Liver (tissue), 8 donors: ENCODE measurements at regions not wholly inside any gene's neighbourhood (a gene's known extent, or its start where the extent isn't known, plus 50 kb on each side); places are given as distances from the start of the nearest gene placed in this dataset.

ENCODE experiments used
- DNase-seq: peaks from one replicate; pipeline ENCODE4 v3.0.0-alpha.2; 2017; ENCODE audit warnings: low spot score
- H3K27ac ChIP-seq, 2 donors: one replicate each; pipeline ENCODE4 v1.7.0; 2013; ENCODE audit warnings: inconsistent platforms in 2 of 2, low read length in 2 of 2, control low read depth in 1 of 2, low read depth in 1 of 2, mild to moderate bottlenecking in 1 of 2
- H3K27me3 ChIP-seq, 4 donors: one replicate each; pipeline versions ENCODE4 v1.6.1 to v1.7.0; 2013; ENCODE audit warnings: low read length in 3 of 4, inconsistent platforms in 1 of 4, mild to moderate bottlenecking in 1 of 4, moderate library complexity in 1 of 4; ENCODE audit not compliant: control insufficient read depth in 4 of 4, insufficient read depth in 4 of 4
- H3K36me3 ChIP-seq, 4 donors: one replicate each; pipeline versions ENCODE4 v1.6.1 to v1.7.0; 2013; ENCODE audit warnings: low read length in 3 of 4, mild to moderate bottlenecking in 3 of 4, low read depth in 1 of 4, moderate library complexity in 1 of 4; ENCODE audit not compliant: control insufficient read depth in 4 of 4, insufficient read depth in 3 of 4
- H3K4me1 ChIP-seq, 4 donors: one replicate each; pipeline versions ENCODE4 v1.6.1 to v1.7.0; 2013; ENCODE audit warnings: low read length in 3 of 4, mild to moderate bottlenecking in 3 of 4, moderate library complexity in 1 of 4; ENCODE audit not compliant: control insufficient read depth in 4 of 4, insufficient read depth in 4 of 4
- H3K4me3 ChIP-seq, 3 donors: one replicate each; pipeline versions ENCODE4 v1.6.1 to v1.7.0; 2013; ENCODE audit warnings: low read length in 3 of 3, control low read depth in 1 of 3, low read depth in 1 of 3, mild to moderate bottlenecking in 1 of 3
- H3K9ac ChIP-seq, 2 donors: one replicate each; pipeline ENCODE4 v1.7.0; 2013; ENCODE audit warnings: low read length in 2 of 2, mild to moderate bottlenecking in 2 of 2, moderate library complexity in 2 of 2, control low read depth in 1 of 2, low read depth in 1 of 2
- H3K9me3 ChIP-seq, 4 donors: one replicate each; pipeline versions ENCODE4 v1.6.1 to v1.7.0; 2013; ENCODE audit warnings: low read length in 3 of 4; ENCODE audit not compliant: control insufficient read depth in 4 of 4
- ATF3 ChIP-seq: IDR thresholded peaks from 2 replicates; pipeline ENCODE4 v1.6.1; 2016; ENCODE audit warnings: antibody characterized with exemption
- CTCF ChIP-seq: fragments of 150-350 bp; IDR thresholded peaks from 2 replicates; pipeline ENCODE4 v1.5.1; 2017; ENCODE audit warnings: improper control_type of control experiment, low read depth, low read length; ENCODE audit not compliant: missing input control
- EGR1 ChIP-seq, 2 donors: IDR thresholded peaks; 2 replicates each; pipeline ENCODE4 v1.6.1; 2016 to 2018; ENCODE audit warnings: antibody characterized with exemption in 2 of 2, low read depth in 2 of 2
- FOXA2 ChIP-seq: IDR thresholded peaks from 2 replicates; pipeline ENCODE4 v1.6.1; 2016; ENCODE audit warnings: antibody characterized with exemption
- GABPA ChIP-seq, 2 donors: IDR thresholded peaks in 1 of 2; conservative IDR thresholded peaks in 1 of 2; 2 replicates each; pipeline ENCODE4 v1.6.1; 2016; ENCODE audit warnings: antibody characterized with exemption in 2 of 2, mild to moderate bottlenecking in 1 of 2, moderate library complexity in 1 of 2
- HNF4A ChIP-seq, 2 donors: conservative IDR thresholded peaks; 2 replicates each; pipeline ENCODE4 v1.6.1; 2016; ENCODE audit warnings: antibody characterized with exemption in 2 of 2, mild to moderate bottlenecking in 2 of 2
- JUND ChIP-seq, 2 donors: IDR thresholded peaks; 2 replicates each; pipeline ENCODE4 v1.6.1; 2016; ENCODE audit warnings: antibody characterized with exemption in 2 of 2
- MAX ChIP-seq: IDR thresholded peaks from 2 replicates; pipeline ENCODE4 v1.6.1; 2016; ENCODE audit warnings: antibody characterized with exemption
- RAD21 ChIP-seq, 2 donors: IDR thresholded peaks; 2 replicates each; pipeline ENCODE4 v1.6.1; 2016; ENCODE audit warnings: antibody characterized with exemption in 2 of 2, mild to moderate bottlenecking in 2 of 2
- RXRA ChIP-seq, 2 donors: IDR thresholded peaks; 2 replicates each; pipeline ENCODE4 v1.6.1; 2017 to 2018; ENCODE audit warnings: antibody characterized with exemption in 2 of 2, mild to moderate bottlenecking in 1 of 2
- SP1 ChIP-seq: IDR thresholded peaks from 2 replicates; pipeline ENCODE4 v1.6.1; 2018; ENCODE audit warnings: antibody characterized with exemption, mild to moderate bottlenecking
- TAF1 ChIP-seq: conservative IDR thresholded peaks from 2 replicates; pipeline ENCODE4 v1.6.1; 2016; ENCODE audit warnings: antibody characterized with exemption, mild to moderate bottlenecking
- WGBS: extraction: QIAGEN DNeasy Blood & Tissue Kit; methylation state at CpG from one replicate; pipeline ENCODE4 v1.1.7; 2013; 5-methylcytosine and 5-hydroxymethylcytosine counted together
- donor health status: healthy.
- donor health status: healthy.
- donor health status: healthy.
- donor health status: healthy.
- donor health status: healthy.

- TF ChIP-seq RAD21 (IDR thresholded peaks at IDR 0.05) (no peak), TAF1 (no peak)
- no peak for DNase-seq
- H3K9me3 ChIP-seq = no peaks in the 10 kb centered on the region
- H3K36me3 ChIP-seq = no peaks in the 10 kb centered on the region
- no peak overlapping the region for H3K9ac ChIP-seq
- WGBS = 87% methylated on average over 23 of the region's 23 CpGs
- no peak overlapping the region for H3K4me3 ChIP-seq
- no peaks in the 10 kb centered on the region for H3K4me1 ChIP-seq
- no peak overlapping the region for H3K27ac ChIP-seq
- H3K27me3 ChIP-seq = peaks cover 0 to 4% (median 0%) of the 10 kb centered on the region in 4 donors
Measured at GRCh38 chr13:111407381-111408131, 87.1 kb downstream of the TEX29 start.

- no peaks in the 10 kb centered on the region for H3K36me3 ChIP-seq
- no peak overlapping the region for H3K9ac ChIP-seq
- WGBS = 75% methylated on average over 10 of the region's 10 CpGs
- no peak for DNase-seq
- no peak for TF ChIP-seq HNF4A (conservative IDR thresholded peaks at IDR 0.05)
- H3K4me1 ChIP-seq = no peaks in the 10 kb centered on the region
- no peak overlapping the region for H3K4me3 ChIP-seq
- peaks cover 0 to 5% (median 0%) of the 10 kb centered on the region in 4 donors for H3K27me3 ChIP-seq
- no peak overlapping the region for H3K27ac ChIP-seq
- H3K9me3 ChIP-seq = no peaks in the 10 kb centered on the region
Measured at GRCh38 chr13:111409413-111409812, 89.0 kb downstream of the TEX29 start.

- no peak overlapping the region for H3K27ac ChIP-seq
- no peaks in the 10 kb centered on the region for H3K4me1 ChIP-seq
- 77% methylated on average over 27 of the region's 27 CpGs for WGBS
- H3K27me3 ChIP-seq = peaks cover 0 to 5% (median 0%) of the 10 kb centered on the region in 4 donors
- no peak overlapping the region for H3K4me3 ChIP-seq
- H3K9me3 ChIP-seq = no peaks in the 10 kb centered on the region
- no peak for TF ChIP-seq CTCF
- TF ChIP-seq RXRA (IDR thresholded peaks at IDR 0.05) = no peak
- no peak overlapping the region for H3K9ac ChIP-seq
- H3K36me3 ChIP-seq = no peaks in the 10 kb centered on the region
- no peak for DNase-seq
Measured at GRCh38 chr13:111410232-111411021, 90.0 kb downstream of the TEX29 start.

GRCh38 chr13:111411151-111411858, 90.9 kb downstream of the TEX29 start:
- no peak overlapping the region for H3K9ac ChIP-seq
- H3K36me3 ChIP-seq = no peaks in the 10 kb centered on the region
- 46% methylated on average over 48 of the region's 48 CpGs for WGBS
- H3K4me3 ChIP-seq = no peak overlapping the region
- no peaks in the 10 kb centered on the region for H3K9me3 ChIP-seq
- H3K27ac ChIP-seq = no peak overlapping the region
- no peak for DNase-seq
- no peaks in the 10 kb centered on the region for H3K4me1 ChIP-seq
- peaks cover 0 to 5% (median 0%) of the 10 kb centered on the region in 4 donors for H3K27me3 ChIP-seq
- TF ChIP-seq RAD21 (IDR thresholded peaks at IDR 0.05) (no peak), JUND (IDR thresholded peaks at IDR 0.05) (no peak), TAF1 (no peak), MAX (no peak), EGR1 (IDR thresholded peaks at IDR 0.05; ENCODE audit: low read depth in 2 of 2) (no peak), SP1 (no peak), RXRA (IDR thresholded peaks at IDR 0.05) (no peak), HNF4A (conservative IDR thresholded peaks at IDR 0.05) (no peak), CTCF (no peak), ATF3 (no peak), GABPA (IDR thresholded peaks at IDR 0.05 in 1 of 2, conservative IDR thresholded peaks at IDR 0.05 in 1 of 2) (no peak), FOXA2 (no peak)
